Stimulated activated CD4-positive, alpha-beta T cell treated with anti-CD3 and anti-CD28 coated beads, Interleukin-1b, Interleukin-23, amount 100 ng/mL, for 1 hour (primary cell): ENCODE measurements at regions not wholly inside any gene's neighbourhood (a gene's known extent, or its start where the extent isn't known, plus 50 kb on each side); places are given as distances from the start of the nearest gene placed in this dataset.
"Not testable (repeated sequence)": the region's sequence is repeated elsewhere in the genome, so short reads cannot be mapped to it uniquely, and the experiment has no call there.

ENCODE experiments used
- DNase-seq, 2 donors: peaks; one replicate each; pipeline ENCODE4 v3.0.0-alpha.2; 2020; ENCODE audit warnings: low read depth in 2 of 2

GRCh38 chr10:30763918-30764317, 134.4 kb upstream of the LYZL2 start:
- no peak for DNase-seq

- no peak for DNase-seq
Observed at GRCh38 chr10:30762620-30763019, 133.1 kb upstream of the LYZL2 start.

GRCh38 chr10:30759423-30759822, 129.9 kb upstream of the LYZL2 start:
- no peak for DNase-seq

- DNase-seq = no peak
Observed at GRCh38 chr10:30758338-30758737, 128.8 kb upstream of the LYZL2 start.

- DNase-seq = no peak
Observed at GRCh38 chr10:30756896-30757295, 127.3 kb upstream of the LYZL2 start.

GRCh38 chr10:30756151-30756550, 126.6 kb upstream of the LYZL2 start:
- no peak for DNase-seq

- no peak for DNase-seq
Observed at GRCh38 chr10:30755441-30755953, 125.9 kb upstream of the LYZL2 start.

GRCh38 chr10:30752481-30752881, 122.9 kb upstream of the LYZL2 start:
- DNase-seq = no peak

GRCh38 chr10:30751678-30752331, 122.3 kb upstream of the LYZL2 start:
- peak; percentile 40 to 47 for DNase-seq

- DNase-seq = no peak
Observed at GRCh38 chr10:30750971-30751677, 121.6 kb upstream of the LYZL2 start.

GRCh38 chr10:30749385-30749784, 119.8 kb upstream of the LYZL2 start:
- no peak for DNase-seq

GRCh38 chr10:30748152-30748973, 118.8 kb upstream of the LYZL2 start:
- no peak for DNase-seq

- DNase-seq = peak in 1 of 2 donors; percentile 13
Observed at GRCh38 chr10:30747633-30748032, 118.1 kb upstream of the LYZL2 start.

GRCh38 chr10:30745953-30746352, 116.4 kb upstream of the LYZL2 start:
- no peak for DNase-seq

GRCh38 chr10:30744106-30744505, 114.6 kb upstream of the LYZL2 start:
- DNase-seq = no peak

GRCh38 chr10:30743586-30743985, 114.0 kb upstream of the LYZL2 start:
- DNase-seq = no peak

GRCh38 chr10:30742471-30742870, 112.9 kb upstream of the LYZL2 start:
- no peak for DNase-seq

GRCh38 chr10:30740774-30741173, 111.2 kb upstream of the LYZL2 start:
- DNase-seq = not testable (repeated sequence)

GRCh38 chr10:30738416-30738815, 108.9 kb upstream of the LYZL2 start:
- DNase-seq = no peak

- no peak for DNase-seq
Observed at GRCh38 chr10:30737931-30738391, 108.4 kb upstream of the LYZL2 start.

GRCh38 chr10:30736685-30737232, 107.2 kb upstream of the LYZL2 start:
- no peak for DNase-seq

- no peak for DNase-seq
Observed at GRCh38 chr10:30734901-30735300, 105.3 kb upstream of the LYZL2 start.
